Caco-2 (cell line): ENCODE measurements at regions not wholly inside any gene's neighbourhood (a gene's known extent, or its start where the extent isn't known, plus 50 kb on each side); places are given as distances from the start of the nearest gene placed in this dataset.

Experiments
- BruUV-seq: library from RNA; stranded (reverse); fragments of 400-500 nt; replicated peaks from 2 replicates; lab custom pipeline; 2021; lab: Mats Ljungman, UMichigan
- CTCF ChIA-PET: fragments of 300-600 bp; sonication (Branson Sonifier 250); formaldehyde crosslinking; loops from one replicate; lab custom pipeline; 2022; ENCODE audit warnings: antibody characterized with exemption; lab: Charles Lee
- POLR2A ChIA-PET: fragments of 300-600 bp; sonication (Branson Sonifier 250); formaldehyde crosslinking; loops from one replicate; lab custom pipeline; 2022; ENCODE audit warnings: antibody characterized with exemption; lab: Charles Lee
- DNase-seq, 2 experiments: peaks; one replicate each; pipeline versions ENCODE4 v3.0.0 to v3.0.0-alpha.2; 2020 to 2022
- H3K27me3 ChIP-seq: replicated peaks from 2 replicates; pipeline ENCODE4 v1.6.0; 2011; ENCODE audit warnings: low read length; ENCODE audit not compliant: control insufficient read depth, insufficient read depth
- H3K36me3 ChIP-seq: 2 replicates; pipeline ENCODE4 v1.5.1; 2011; ENCODE audit warnings: low read length; ENCODE audit not compliant: control insufficient read depth, insufficient read depth
- H3K4me1 ChIP-seq: fragments of 250-450 bp; sonication (Bioruptor Pico); 2 replicates; pipeline ENCODE4 v1.5.1; 2020; ENCODE audit warnings: mild to moderate bottlenecking
- H3K4me3 ChIP-seq: 2 replicates; pipeline ENCODE4 v1.5.1; 2011; ENCODE audit warnings: low read depth, mild to moderate bottlenecking, control low read depth, low read length
- H3K9me3 ChIP-seq: fragments of 250-450 bp; sonication (Bioruptor Pico); 2 replicates; pipeline ENCODE4 v1.5.1; 2020; ENCODE audit warnings: mild to moderate bottlenecking, moderate library complexity
- H3K27ac Mint-ChIP-seq: one replicate; pipeline ENCODE4 v1.8.0; 2022; ENCODE audit warnings: mixed read lengths; ENCODE audit not compliant: unreplicated experiment
- H3K27me3 Mint-ChIP-seq: one replicate; pipeline ENCODE4 v1.8.0; 2022; ENCODE audit warnings: mixed read lengths; ENCODE audit not compliant: insufficient read depth, unreplicated experiment
- H3K36me3 Mint-ChIP-seq: one replicate; pipeline ENCODE4 v1.8.0; 2022; ENCODE audit warnings: mild to moderate bottlenecking, mixed read lengths; ENCODE audit not compliant: insufficient read depth, unreplicated experiment
- H3K4me1 Mint-ChIP-seq: one replicate; pipeline ENCODE4 v1.8.0; 2022; ENCODE audit warnings: low read depth, mixed read lengths; ENCODE audit not compliant: unreplicated experiment
- H3K4me3 Mint-ChIP-seq: one replicate; pipeline ENCODE4 v1.8.0; 2022; ENCODE audit warnings: mild to moderate bottlenecking, moderate library complexity, mixed read lengths; ENCODE audit not compliant: unreplicated experiment
- H3K9me3 Mint-ChIP-seq: one replicate; pipeline ENCODE4 v1.8.0; 2022; ENCODE audit warnings: mixed read lengths; ENCODE audit not compliant: unreplicated experiment
- intact Hi-C: fragments of 100-400 bp; cut with micrococcal nuclease; formaldehyde crosslinking; loops from one replicate; pipeline ENCODE4 v1.10.0; 2022; ENCODE audit not compliant: unreplicated experiment
- TF ChIP-seq, protein P1 (sequence below), 2 experiments: fragments of 200-600 bp in 1 of 2; IDR thresholded peaks; 1 replicate in 1 of 2; 2 replicates in 1 of 2; pipeline versions ENCODE4 v1.5.1 to v1.8.0; 2011 to 2022; ENCODE audit warnings: antibody characterized with exemption in 1 of 2, control low read depth in 1 of 2, inconsistent platforms in 1 of 2, low read depth in 1 of 2, low read length in 1 of 2, mild to moderate bottlenecking in 1 of 2, moderate library complexity in 1 of 2; ENCODE audit not compliant: insufficient read depth in 1 of 2, severe bottlenecking in 1 of 2, unreplicated experiment in 1 of 2

DNA sequence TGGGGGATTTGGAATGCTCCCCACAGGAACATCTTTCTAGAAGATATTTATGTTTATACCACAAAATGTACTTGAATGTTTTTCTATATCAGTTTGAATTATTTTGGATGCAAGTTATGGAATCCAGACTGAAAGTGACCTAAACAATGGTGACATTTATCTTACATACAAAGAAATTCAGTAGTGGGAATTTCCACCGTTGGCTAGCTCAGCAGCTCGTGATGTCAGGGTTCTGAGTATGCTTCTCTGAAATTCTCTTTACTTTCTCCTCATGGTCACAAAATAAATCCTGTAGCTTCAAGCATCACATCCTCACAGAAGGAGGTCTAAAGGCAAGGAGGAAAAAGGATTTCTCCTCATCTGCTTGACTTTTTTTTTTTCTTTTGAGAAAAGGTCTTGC is 105.3 kb downstream of the AKAIN1 start:
- CTCF ChIA-PET: no interaction called here

DNA sequence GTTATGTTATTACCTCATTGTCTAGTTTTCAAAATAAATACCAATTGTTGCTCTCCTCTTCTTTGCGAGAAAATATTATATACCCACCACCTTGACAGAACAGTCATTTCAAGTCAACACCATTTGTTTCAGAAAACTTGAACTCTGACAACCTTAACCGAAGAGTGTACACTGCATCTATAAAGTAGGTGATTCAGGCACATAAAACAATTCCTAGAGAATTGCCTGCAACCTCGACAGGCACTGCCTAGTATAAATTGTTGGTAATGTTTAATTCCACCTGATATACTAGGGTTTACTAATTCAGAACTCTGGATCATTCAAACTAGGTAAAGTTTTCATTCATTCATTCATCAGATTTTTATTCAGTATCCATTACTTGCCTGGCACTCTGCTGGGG is 121.8 kb downstream of the AKAIN1 start:
- Mint-ChIP-seq H3K27ac (no peak overlapping the region), H3K4me3 (no peak overlapping the region), H3K4me1 (no peaks in the 10 kb centered on the region), H3K36me3 (no peaks in the 10 kb centered on the region), H3K9me3 (no peaks in the 10 kb centered on the region), H3K27me3 (peaks cover 4% of the 10 kb centered on the region)
- ChIA-PET CTCF (no interaction called here), POLR2A (no interaction called here)
- BruUV-seq: no TSS peak
- H3K4me3 ChIP-seq: no peak overlapping the region
- TF ChIP-seq, protein P1, sequence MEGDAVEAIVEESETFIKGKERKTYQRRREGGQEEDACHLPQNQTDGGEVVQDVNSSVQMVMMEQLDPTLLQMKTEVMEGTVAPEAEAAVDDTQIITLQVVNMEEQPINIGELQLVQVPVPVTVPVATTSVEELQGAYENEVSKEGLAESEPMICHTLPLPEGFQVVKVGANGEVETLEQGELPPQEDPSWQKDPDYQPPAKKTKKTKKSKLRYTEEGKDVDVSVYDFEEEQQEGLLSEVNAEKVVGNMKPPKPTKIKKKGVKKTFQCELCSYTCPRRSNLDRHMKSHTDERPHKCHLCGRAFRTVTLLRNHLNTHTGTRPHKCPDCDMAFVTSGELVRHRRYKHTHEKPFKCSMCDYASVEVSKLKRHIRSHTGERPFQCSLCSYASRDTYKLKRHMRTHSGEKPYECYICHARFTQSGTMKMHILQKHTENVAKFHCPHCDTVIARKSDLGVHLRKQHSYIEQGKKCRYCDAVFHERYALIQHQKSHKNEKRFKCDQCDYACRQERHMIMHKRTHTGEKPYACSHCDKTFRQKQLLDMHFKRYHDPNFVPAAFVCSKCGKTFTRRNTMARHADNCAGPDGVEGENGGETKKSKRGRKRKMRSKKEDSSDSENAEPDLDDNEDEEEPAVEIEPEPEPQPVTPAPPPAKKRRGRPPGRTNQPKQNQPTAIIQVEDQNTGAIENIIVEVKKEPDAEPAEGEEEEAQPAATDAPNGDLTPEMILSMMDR (IDR thresholded peaks at IDR 0.05; ENCODE audit: insufficient read depth in 1 of 2, low read depth in 1 of 2, low read length in 1 of 2, severe bottlenecking in 1 of 2, unreplicated experiment in 1 of 2): no peak
- H3K4me1 ChIP-seq: no peaks in the 10 kb centered on the region
- no peaks in the 10 kb centered on the region for H3K9me3 ChIP-seq
- intact Hi-C loops: no loop called here
- no peaks in the 10 kb centered on the region for H3K27me3 ChIP-seq
- H3K36me3 ChIP-seq: no peaks in the 10 kb centered on the region
- no peak for DNase-seq

More for the DNA sequence above, 105.3 kb downstream of the AKAIN1 start:
- Mint-ChIP-seq H3K4me3 (no peak overlapping the region), H3K4me1 (no peaks in the 10 kb centered on the region), H3K27ac (no peak overlapping the region), H3K27me3 (peaks cover 3% of the 10 kb centered on the region), H3K36me3 (no peaks in the 10 kb centered on the region), H3K9me3 (peaks cover 11% of the 10 kb centered on the region)
- BruUV-seq: no TSS peak
- H3K36me3 ChIP-seq: no peaks in the 10 kb centered on the region
- intact Hi-C loops: no loop called here
- H3K9me3 ChIP-seq: no peaks in the 10 kb centered on the region
- TF ChIP-seq, protein P1 (IDR thresholded peaks at IDR 0.05; ENCODE audit: insufficient read depth in 1 of 2, low read depth in 1 of 2, low read length in 1 of 2, severe bottlenecking in 1 of 2, unreplicated experiment in 1 of 2): no peak
- no peak for DNase-seq
- POLR2A ChIA-PET: no interaction called here
- no peaks in the 10 kb centered on the region for H3K27me3 ChIP-seq
- no peaks in the 10 kb centered on the region for H3K4me1 ChIP-seq
- no peak overlapping the region for H3K4me3 ChIP-seq

DNA sequence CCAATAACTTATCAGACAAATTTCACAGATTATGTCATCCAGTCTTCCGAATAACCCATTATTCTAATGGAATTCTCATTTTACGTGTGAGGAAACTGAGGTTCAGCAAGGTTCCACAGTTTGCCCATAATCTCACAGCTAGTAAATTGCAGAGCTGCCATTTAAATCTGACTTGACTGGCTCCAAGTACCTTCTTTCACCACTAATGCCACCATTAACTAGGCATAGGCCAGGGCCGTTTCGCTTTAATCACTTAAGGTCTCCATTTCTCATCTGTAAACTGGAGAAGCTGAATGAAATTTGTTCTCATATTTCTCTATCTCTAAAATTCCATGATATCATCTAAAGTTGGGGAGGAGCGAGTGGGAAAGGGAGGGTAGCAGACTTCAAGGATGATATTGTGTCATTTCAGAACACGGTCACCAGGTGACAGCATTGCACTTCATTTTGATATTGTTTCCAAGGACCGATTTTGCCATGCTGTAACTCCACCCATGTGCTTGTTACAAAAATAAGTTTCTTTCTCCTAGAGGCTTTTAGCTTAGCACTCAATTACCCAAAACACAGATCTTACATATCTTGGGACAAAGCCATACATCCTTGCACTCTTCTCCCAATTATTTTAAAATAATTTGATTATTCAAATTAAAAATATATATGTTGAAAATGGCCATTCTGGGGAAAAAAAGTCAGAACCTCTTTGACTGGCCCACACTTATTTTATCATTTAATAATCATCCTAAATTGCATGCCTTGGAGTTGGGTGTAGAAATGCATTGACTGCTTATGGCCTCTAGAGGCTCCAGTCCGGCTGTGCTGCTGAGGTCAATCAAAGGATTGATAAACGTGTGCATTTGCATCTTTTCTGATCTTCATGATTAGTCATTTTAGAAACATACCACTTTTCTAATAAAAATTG is 123.8 kb downstream of the AKAIN1 start:
- intact Hi-C loops: loop anchor here (1.0 to 5.0 kb wide), 5 partner anchors 33 to 769 kb away; no protein-coding TSS in a partner anchor
- BruUV-seq: no TSS peak
- no peak overlapping the region for H3K4me3 ChIP-seq
- no peaks in the 10 kb centered on the region for H3K36me3 Mint-ChIP-seq
- no peak overlapping the region for H3K27ac Mint-ChIP-seq
- H3K9me3 ChIP-seq: no peaks in the 10 kb centered on the region
- H3K36me3 ChIP-seq: no peaks in the 10 kb centered on the region
- H3K9me3 Mint-ChIP-seq: no peaks in the 10 kb centered on the region
- no peaks in the 10 kb centered on the region for H3K27me3 ChIP-seq
- DNase-seq: peak; percentile 38 to 52
- no peaks in the 10 kb centered on the region for H3K4me1 ChIP-seq
- TF ChIP-seq, protein P1 (IDR thresholded peaks at IDR 0.05; ENCODE audit: insufficient read depth in 1 of 2, low read depth in 1 of 2, low read length in 1 of 2, severe bottlenecking in 1 of 2, unreplicated experiment in 1 of 2): peak; percentile 62 to 82
- no peak overlapping the region for H3K4me3 Mint-ChIP-seq
- no peaks in the 10 kb centered on the region for H3K4me1 Mint-ChIP-seq
- POLR2A ChIA-PET: interaction anchor here (0.6 kb wide), 1 partner anchor 453 kb away, joined by 4 read pairs; no protein-coding TSS in a partner anchor
- CTCF ChIA-PET: interaction anchor here (0.6 kb wide), 1 partner anchor 791 kb away, joined by 3 read pairs; no protein-coding TSS in a partner anchor
- H3K27me3 Mint-ChIP-seq: peaks cover 8% of the 10 kb centered on the region
